CD14-positive monocyte (primary cell): ENCODE measurements at regions not wholly inside any gene's neighbourhood (a gene's known extent, or its start where the extent isn't known, plus 50 kb on each side); places are given as distances from the start of the nearest gene placed in this dataset.

Experiments
- DNase-seq, 3 donors: peaks; one replicate each; pipeline ENCODE4 v3.0.0-alpha.2; 2011 to 2022
- H2AFZ ChIP-seq: 2 replicates; pipeline ENCODE4 v1.6.0; 2012; ENCODE audit warnings: mild to moderate bottlenecking, low read depth, low read length, inconsistent platforms; ENCODE audit not compliant: insufficient read depth, poor library complexity, severe bottlenecking
- H3K27ac ChIP-seq, 2 donors: 1 replicate in 1 of 2; 2 replicates in 1 of 2; pipeline ENCODE4 v1.5.1; 2012 to 2013; ENCODE audit warnings: low read length in 2 of 2, control low read depth in 1 of 2, inconsistent platforms in 1 of 2, low read depth in 1 of 2, mild to moderate bottlenecking in 1 of 2
- H3K27me3 ChIP-seq, 2 donors: one replicate each; pipeline versions ENCODE4 v1.6.0 to v1.6.1; 2011 to 2013; ENCODE audit warnings: low read length in 2 of 2; ENCODE audit not compliant: control insufficient read depth in 2 of 2, insufficient read depth in 2 of 2
- H3K36me3 ChIP-seq, 2 donors: replicated peaks in 1 of 2; 1 replicate in 1 of 2; 2 replicates in 1 of 2; pipeline versions ENCODE4 v1.5.1 to v1.6.1; 2012 to 2013; ENCODE audit warnings: low read length in 2 of 2, control low read depth in 1 of 2, inconsistent platforms in 1 of 2, mild to moderate bottlenecking in 1 of 2; ENCODE audit not compliant: insufficient read depth in 2 of 2, control insufficient read depth in 1 of 2
- H3K4me1 ChIP-seq, 2 donors: 1 replicate in 1 of 2; 2 replicates in 1 of 2; pipeline versions ENCODE4 v1.5.1 to v1.6.1; 2012 to 2013; ENCODE audit warnings: low read length in 2 of 2, control low read depth in 1 of 2, inconsistent platforms in 1 of 2, mild to moderate bottlenecking in 1 of 2, moderate library complexity in 1 of 2; ENCODE audit not compliant: insufficient read depth in 2 of 2, control insufficient read depth in 1 of 2
- H3K4me2 ChIP-seq: replicated peaks from 2 replicates; pipeline ENCODE3; 2012; ENCODE audit warnings: low read length, moderate library complexity, mild to moderate bottlenecking; ENCODE audit not compliant: poor library complexity, severe bottlenecking; ENCODE audit errors: extremely low read depth
- H3K4me3 ChIP-seq, 3 experiments: fragments of 200-600 bp in 1 of 3; sonication (generic) in 1 of 3; replicated peaks in 1 of 3; 1 replicate in 2 of 3; 2 replicates in 1 of 3; pipeline ENCODE4 v1.5.1; 2011 to 2013; ENCODE audit warnings: low read length in 3 of 3, mild to moderate bottlenecking in 3 of 3, control low read depth in 2 of 3, low read depth in 2 of 3, inconsistent platforms in 1 of 3, moderate library complexity in 1 of 3
- H3K79me2 ChIP-seq: 2 replicates; pipeline ENCODE4 v1.6.0; 2012; ENCODE audit warnings: mild to moderate bottlenecking, control low read depth, inconsistent platforms, low read length, moderate library complexity; ENCODE audit not compliant: insufficient read depth
- H3K9ac ChIP-seq: 2 replicates; pipeline ENCODE4 v1.6.0; 2017; ENCODE audit warnings: low read length, mild to moderate bottlenecking; ENCODE audit not compliant: insufficient read depth, poor library complexity, severe bottlenecking
- H3K9me3 ChIP-seq, 2 donors: replicated peaks in 1 of 2; 1 replicate in 1 of 2; 2 replicates in 1 of 2; pipeline versions ENCODE4 v1.5.1 to v1.6.1; 2012 to 2013; ENCODE audit warnings: low read length in 2 of 2, control low read depth in 1 of 2; ENCODE audit not compliant: control insufficient read depth in 1 of 2, insufficient read depth in 1 of 2
- H4K20me1 ChIP-seq: 2 replicates; pipeline ENCODE4 v1.6.0; 2012; ENCODE audit warnings: mild to moderate bottlenecking, low read length, control low read depth, moderate library complexity; ENCODE audit not compliant: insufficient read depth
- H3K27ac Mint-ChIP-seq, 7 donors: one replicate each; pipeline ENCODE4 v1.8.0; 2020; ENCODE audit warnings: mild to moderate bottlenecking in 7 of 7, mixed read lengths in 7 of 7, moderate library complexity in 6 of 7, inconsistent platforms in 2 of 7
- H3K27me3 Mint-ChIP-seq, 3 donors: one replicate each; pipeline ENCODE4 v1.8.0; 2021 to 2022; ENCODE audit warnings: low read depth in 3 of 3, mild to moderate bottlenecking in 3 of 3, mixed read lengths in 3 of 3, moderate library complexity in 3 of 3, inconsistent platforms in 1 of 3
- H3K36me3 Mint-ChIP-seq, 2 donors: one replicate each; pipeline ENCODE4 v1.8.0; 2020; ENCODE audit warnings: mixed read lengths in 2 of 2, inconsistent platforms in 1 of 2, mild to moderate bottlenecking in 1 of 2
- H3K4me1 Mint-ChIP-seq: one replicate; pipeline ENCODE4 v1.8.0; 2020; ENCODE audit warnings: mild to moderate bottlenecking, mixed read lengths
- H3K4me3 Mint-ChIP-seq, 2 donors: one replicate each; pipeline ENCODE4 v1.8.0; 2020; ENCODE audit warnings: mild to moderate bottlenecking in 2 of 2, mixed read lengths in 2 of 2, moderate library complexity in 1 of 2
- H3K9me3 Mint-ChIP-seq, 7 donors: one replicate each; pipeline ENCODE4 v1.8.0; 2020 to 2022; ENCODE audit warnings: mixed read lengths in 7 of 7, mild to moderate bottlenecking in 6 of 7, moderate library complexity in 6 of 7, inconsistent platforms in 2 of 7
- CTCF ChIP-seq: fragments of 200-600 bp; IDR thresholded peaks from one replicate; pipeline ENCODE4 v1.8.0; 2022; ENCODE audit warnings: antibody characterized with exemption, mild to moderate bottlenecking
- WGBS: methylation state at CpG from one replicate; pipeline ENCODE4 v1.1.5; 2013; ENCODE audit warnings: missing lambda C conversion rate; ENCODE audit not compliant: insufficient coverage; 5-methylcytosine and 5-hydroxymethylcytosine counted together
- intact Hi-C, 2 donors: fragments of 100-400 bp; cut with micrococcal nuclease; formaldehyde crosslinking; loops; one replicate each; pipeline versions ENCODE4 v1.15.0 to v1.15.1; 2023

- no peaks in the 10 kb centered on the region for H3K9me3 Mint-ChIP-seq
- no peaks in the 10 kb centered on the region for H3K79me2 ChIP-seq
- H3K27me3 ChIP-seq: no peaks in the 10 kb centered on the region
- H3K9me3 ChIP-seq: no peaks in the 10 kb centered on the region
- no peak overlapping the region for H3K27ac Mint-ChIP-seq
- intact Hi-C loops: no loop called here
- H3K36me3 Mint-ChIP-seq: no peaks in the 10 kb centered on the region
- no peak overlapping the region for H3K27ac ChIP-seq
- H2AFZ ChIP-seq: no peak overlapping the region
- H3K4me3 ChIP-seq: no peak overlapping the region
- no peaks in the 10 kb centered on the region for H3K27me3 Mint-ChIP-seq
- H4K20me1 ChIP-seq: no peaks in the 10 kb centered on the region
- no peak overlapping the region for H3K9ac ChIP-seq
- 100% methylated on average over 1 of the region's 3 CpGs for WGBS
- H3K4me3 Mint-ChIP-seq: no peak overlapping the region
- DNase-seq: no peak
- no peak for TF ChIP-seq CTCF
- H3K36me3 ChIP-seq: no peaks in the 10 kb centered on the region
- no peaks in the 10 kb centered on the region for H3K4me1 Mint-ChIP-seq
- H3K4me2 ChIP-seq: no peak overlapping the region
- no peaks in the 10 kb centered on the region for H3K4me1 ChIP-seq
These were observed 229.3 kb downstream of the GPR37 start for GRCh38 chr7:124536156-124536762.

GRCh38 chr7:124532166-124532565 lies 233.4 kb downstream of the GPR37 start:
- Histone ChIP-seq H3K79me2 (no peaks in the 10 kb centered on the region), H3K27me3 (no peaks in the 10 kb centered on the region), H3K4me1 (no peaks in the 10 kb centered on the region), H3K27ac (no peak overlapping the region), H3K4me2 (no peak overlapping the region), H3K36me3 (no peaks in the 10 kb centered on the region), H3K9me3 (peaks cover 17% of the 10 kb centered on the region in 2 donors), H3K9ac (no peak overlapping the region), H4K20me1 (no peaks in the 10 kb centered on the region), H3K4me3 (no peak overlapping the region), H2AFZ (no peak overlapping the region)
- no peaks in the 10 kb centered on the region for H3K36me3 Mint-ChIP-seq
- H3K27ac Mint-ChIP-seq: no peak overlapping the region
- no peak overlapping the region for H3K4me3 Mint-ChIP-seq
- no peaks in the 10 kb centered on the region for H3K4me1 Mint-ChIP-seq
- DNase-seq: no peak
- intact Hi-C loops: no loop called here
- no peak for TF ChIP-seq CTCF
- H3K9me3 Mint-ChIP-seq: peaks cover 2 to 16% (median 6%) of the 10 kb centered on the region in 7 donors
- no peaks in the 10 kb centered on the region for H3K27me3 Mint-ChIP-seq
